GM21528 (cell line): ENCODE measurements at regions not wholly inside any gene's neighbourhood (a gene's known extent, or its start where the extent isn't known, plus 50 kb on each side); places are given as distances from the start of the nearest gene placed in this dataset.

ENCODE experiments used
- ATAC-seq: cut with Tn5 transposase; IDR thresholded peaks from one replicate; pipeline ENCODE4 v1.9.1; 2021; ENCODE audit warnings: mild to moderate bottlenecking, moderate library complexity; ENCODE audit not compliant: unreplicated experiment, low FRiP score

- no peak for ATAC-seq
Measured at GRCh38 chr10:113356794-113357680, 195.8 kb upstream of the HABP2 start.

- no peak for ATAC-seq
Measured at GRCh38 chr10:113357681-113358300, 195.1 kb upstream of the HABP2 start.

- ATAC-seq: no peak
Measured at GRCh38 chr10:113359655-113360054, 193.2 kb upstream of the HABP2 start.

GRCh38 chr10:113360870-113361269 lies 192.0 kb upstream of the HABP2 start:
- ATAC-seq: no peak

GRCh38 chr10:113362645-113363091 lies 190.2 kb upstream of the HABP2 start:
- ATAC-seq: no peak

- no peak for ATAC-seq
Measured at GRCh38 chr10:113364227-113364626, 188.6 kb upstream of the HABP2 start.

- ATAC-seq: no peak
Measured at GRCh38 chr10:113368666-113369364, 184.0 kb upstream of the HABP2 start.

GRCh38 chr10:113369365-113369694 lies 183.5 kb upstream of the HABP2 start:
- ATAC-seq: no peak

GRCh38 chr10:113376428-113376827 lies 176.4 kb upstream of the HABP2 start:
- no peak for ATAC-seq

- ATAC-seq: no peak
Measured at GRCh38 chr10:113379091-113379490, 173.8 kb upstream of the HABP2 start.

GRCh38 chr10:113381416-113381815 lies 171.4 kb upstream of the HABP2 start:
- no peak for ATAC-seq

- ATAC-seq: no peak
Measured at GRCh38 chr10:113381981-113382509, 170.8 kb upstream of the HABP2 start.

- no peak for ATAC-seq
Measured at GRCh38 chr10:113382691-113383090, 170.2 kb upstream of the HABP2 start.

GRCh38 chr10:113384181-113384580 lies 168.7 kb upstream of the HABP2 start:
- ATAC-seq: no peak

GRCh38 chr10:113385021-113385999 lies 167.5 kb upstream of the HABP2 start:
- no peak for ATAC-seq

GRCh38 chr10:113386005-113386404 lies 166.8 kb upstream of the HABP2 start:
- no peak for ATAC-seq

- ATAC-seq: no peak
Measured at GRCh38 chr10:113389969-113390368, 162.9 kb upstream of the HABP2 start.

- ATAC-seq: no peak
Measured at GRCh38 chr10:113390896-113391295, 162.0 kb upstream of the HABP2 start.

GRCh38 chr10:113397047-113397446 lies 155.8 kb upstream of the HABP2 start:
- no peak for ATAC-seq

GRCh38 chr10:113399065-113399464 lies 153.8 kb upstream of the HABP2 start:
- ATAC-seq: no peak
